ENCODE measurements at regions not wholly inside any gene's neighbourhood (a gene's known extent, or its start where the extent isn't known, plus 50 kb on each side); places are given as distances from the start of the nearest gene placed in this dataset.
"Not testable (repeated sequence)": the region's sequence is repeated elsewhere in the genome, so short reads cannot be mapped to it uniquely, and the experiment has no call there.

- DNase-seq: no peak
Measured at GRCh38 chr18:66994790-66995189, 390.9 kb upstream of the CDH19 start.

GRCh38 chr18:66993492-66993891 lies 389.6 kb upstream of the CDH19 start:
- no peak for DNase-seq

DNA sequence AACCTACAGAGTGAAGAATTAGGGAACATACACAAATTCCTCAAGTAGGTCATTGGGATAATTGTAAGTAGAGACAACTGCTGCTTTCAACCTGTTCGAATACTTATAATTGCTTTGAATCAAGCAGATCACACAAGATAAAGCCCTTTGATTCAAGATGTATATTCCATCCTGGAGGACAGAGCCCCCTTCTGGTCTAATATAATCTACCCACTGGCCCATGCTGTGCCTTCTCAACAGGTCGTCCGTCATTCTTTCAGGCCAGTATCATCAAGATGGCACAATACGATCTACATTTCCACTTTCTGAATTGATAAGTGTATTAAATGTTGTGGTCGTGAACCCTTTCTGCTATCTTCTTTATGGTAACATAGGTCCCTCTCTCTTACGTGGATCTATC lies 387.0 kb upstream of the CDH19 start:
- DNase-seq: no peak

GRCh38 chr18:66979009-66979408 lies 375.1 kb upstream of the CDH19 start:
- no peak for DNase-seq

GRCh38 chr18:66972681-66973080 lies 368.8 kb upstream of the CDH19 start:
- no peak for DNase-seq

DNA sequence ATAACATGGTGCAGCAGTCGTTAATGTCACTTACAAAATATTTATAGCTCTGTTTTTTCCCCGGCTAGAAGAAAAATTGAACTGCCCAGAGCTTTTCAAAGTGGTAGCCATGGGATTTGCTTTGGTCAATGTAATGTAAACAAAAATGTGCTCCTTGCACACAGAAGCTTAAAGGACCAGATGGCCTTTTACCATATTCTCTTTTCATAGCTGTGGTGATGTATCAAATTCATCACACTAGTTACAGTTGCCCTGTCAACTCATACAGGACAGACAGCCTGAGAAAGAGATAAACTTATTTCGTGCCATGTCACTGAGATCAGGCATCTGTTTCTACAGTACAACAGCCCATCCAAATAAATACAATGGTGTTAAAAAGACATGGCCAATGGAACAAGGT lies 368.1 kb upstream of the CDH19 start:
- no peak for DNase-seq

- DNase-seq: no peak
Measured at GRCh38 chr18:66966171-66966570, 362.3 kb upstream of the CDH19 start.

DNA sequence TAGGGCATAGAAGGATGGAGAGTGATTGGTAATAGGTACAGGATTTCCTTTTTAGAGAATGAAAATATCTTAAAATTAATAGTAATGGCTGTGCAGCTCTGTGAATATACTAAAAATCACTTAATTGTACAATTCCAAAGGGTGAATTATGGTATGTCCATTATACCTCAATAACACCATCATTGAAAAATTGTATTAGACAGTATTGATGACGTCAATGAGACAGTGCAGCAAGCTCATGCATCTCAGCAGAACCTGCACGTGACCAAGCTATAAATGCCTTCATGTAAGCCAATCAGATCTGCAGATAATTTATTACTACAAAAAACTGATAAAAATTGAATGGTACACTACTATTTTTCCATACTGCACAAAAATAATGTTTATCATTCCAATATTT lies 354.4 kb upstream of the CDH19 start:
- DNase-seq: no peak

DNA sequence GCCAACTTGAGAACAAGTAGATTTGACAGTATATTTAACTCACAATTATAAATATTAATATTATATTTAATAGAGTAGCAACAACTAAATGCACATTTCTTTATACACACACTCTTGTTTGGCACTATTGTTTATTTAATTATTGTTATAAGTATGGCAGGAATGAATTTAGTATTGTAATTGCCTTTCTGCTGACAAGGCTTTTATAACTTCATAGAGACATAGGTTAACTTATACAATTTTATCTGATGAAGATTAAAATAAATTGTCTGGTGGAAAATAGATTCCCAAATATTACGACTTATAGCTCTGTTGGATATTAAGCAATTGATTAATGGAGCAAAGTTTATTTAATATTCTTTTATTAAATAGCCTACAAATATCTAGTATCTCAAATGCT lies 347.9 kb upstream of the CDH19 start:
- DNase-seq: no peak

DNA sequence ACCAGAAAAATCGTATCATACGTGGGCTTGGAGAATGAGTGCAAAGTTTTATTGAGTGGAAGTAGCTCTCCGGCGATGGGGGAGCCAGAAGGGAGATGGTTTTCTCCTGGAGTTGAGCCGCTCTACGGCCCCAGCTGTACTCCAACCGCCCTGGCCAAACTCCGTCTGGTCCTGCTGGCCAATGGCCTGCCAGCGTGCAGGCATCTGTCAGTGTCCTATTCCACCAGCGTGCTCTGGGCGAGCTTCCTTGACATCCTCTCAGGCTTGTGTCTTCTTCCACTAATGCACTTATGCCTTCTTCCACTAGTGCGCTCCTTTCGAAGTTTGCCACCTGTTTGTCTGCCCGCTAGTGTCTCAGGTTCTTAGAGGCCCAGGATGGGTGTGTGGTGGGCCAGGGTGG lies 345.5 kb upstream of the CDH19 start:
- DNase-seq: no peak

DNA sequence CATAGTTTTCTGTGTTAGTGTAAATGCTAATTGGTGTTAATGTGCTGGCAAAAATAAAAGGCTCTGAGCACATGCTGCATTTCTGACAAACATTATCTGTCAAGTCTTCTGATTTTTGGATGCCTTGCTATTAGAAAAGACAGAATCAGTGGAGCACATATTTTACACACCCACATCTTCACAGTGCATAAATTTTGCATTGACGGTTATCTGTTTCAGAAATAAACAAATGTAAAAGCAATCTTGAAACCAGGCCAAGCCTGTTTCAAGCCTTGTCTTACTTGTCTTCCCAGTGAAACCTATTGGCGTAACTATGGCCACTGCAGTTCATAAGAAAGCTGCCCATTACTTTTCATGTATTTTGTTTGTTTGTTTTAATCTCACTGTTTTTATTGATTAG lies 333.7 kb upstream of the CDH19 start:
- no peak for DNase-seq

- DNase-seq: no peak
Measured at GRCh38 chr18:66931010-66931409, 327.1 kb upstream of the CDH19 start.

- no peak for DNase-seq
Measured at GRCh38 chr18:66916834-66917233, 312.9 kb upstream of the CDH19 start.

DNA sequence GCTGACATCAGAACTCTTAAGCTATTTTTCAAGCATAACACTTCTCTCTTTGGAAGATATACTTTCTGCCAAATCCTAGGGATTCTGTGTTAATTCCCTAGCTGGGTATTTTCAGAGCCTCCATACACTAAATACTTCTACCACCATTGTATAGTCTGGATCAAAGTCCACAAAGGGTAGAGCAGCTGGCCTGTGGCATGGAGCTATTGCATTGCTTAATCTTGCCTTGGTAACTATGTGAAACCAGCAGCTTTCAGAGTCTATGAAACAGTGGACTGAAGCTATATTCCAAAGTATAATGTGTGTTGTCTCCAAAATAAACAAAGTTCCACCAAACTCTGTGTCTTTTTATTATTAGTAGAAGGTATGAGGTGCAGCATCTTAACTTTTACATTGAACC lies 296.9 kb upstream of the CDH19 start:
- no peak for DNase-seq

- no peak for DNase-seq
Measured at GRCh38 chr18:66895631-66896030, 291.7 kb upstream of the CDH19 start.

DNA sequence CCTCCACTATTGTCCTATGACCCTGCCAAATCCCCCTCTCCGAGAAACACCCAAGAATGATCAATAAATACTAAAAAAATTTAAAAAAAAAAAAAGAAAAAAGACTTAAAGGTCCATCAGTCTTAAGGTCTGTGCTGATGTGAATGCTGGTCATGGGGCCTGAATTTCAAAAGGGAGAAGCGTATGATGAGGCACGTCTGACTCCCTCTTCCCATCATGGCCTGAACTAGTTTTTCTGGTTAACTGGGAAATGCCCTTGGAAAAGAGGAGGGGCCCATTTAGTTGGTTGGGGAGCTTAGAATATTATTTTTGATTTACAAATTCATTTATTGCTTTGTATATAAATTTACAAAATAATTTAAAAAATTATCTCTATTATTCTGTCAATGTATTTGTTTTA lies 291.0 kb upstream of the CDH19 start:
- no peak for DNase-seq

DNA sequence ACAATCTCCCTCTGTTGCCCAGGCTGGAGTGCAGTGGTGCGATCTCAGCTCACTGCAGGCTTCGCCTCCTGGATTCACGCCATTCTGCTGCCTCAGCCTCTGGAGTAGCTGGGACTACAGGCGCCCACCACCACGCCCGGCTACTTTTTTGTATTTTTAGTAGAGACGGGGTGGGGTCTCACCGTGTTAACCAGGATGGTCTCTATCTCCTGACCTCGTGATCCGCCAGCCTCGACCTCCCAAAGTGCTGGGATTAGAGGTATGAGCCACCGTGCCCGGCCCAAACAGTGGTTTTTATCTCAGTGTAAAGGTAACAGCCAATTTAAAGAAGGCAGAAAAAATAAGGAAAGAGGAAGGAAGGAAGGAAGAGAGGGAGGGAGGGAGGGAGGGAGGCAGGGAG lies 288.5 kb upstream of the CDH19 start:
- DNase-seq: not testable (repeated sequence)

GRCh38 chr18:66874812-66875474 lies 271.1 kb upstream of the CDH19 start:
- DNase-seq: no peak

- no peak for DNase-seq
Measured at GRCh38 chr18:66874375-66874774, 270.5 kb upstream of the CDH19 start.

DNA sequence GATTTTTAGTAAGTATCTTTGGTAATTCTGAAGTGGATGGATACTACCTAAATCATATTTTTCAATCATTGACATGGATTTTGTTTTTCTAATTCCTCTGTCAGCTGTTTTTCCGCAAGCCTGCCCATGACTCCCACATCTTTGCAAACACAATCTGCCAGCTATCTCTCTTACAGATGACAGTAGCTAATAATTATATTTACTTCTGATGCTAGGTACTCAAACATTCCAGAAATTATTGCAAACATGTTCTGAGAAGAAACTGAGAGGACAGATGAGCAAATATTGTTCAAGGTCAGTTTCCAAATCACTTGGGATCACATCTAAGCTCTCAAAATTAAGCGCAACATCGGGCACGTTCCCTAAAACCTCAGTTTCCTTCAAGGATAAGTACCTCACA lies 270.0 kb upstream of the CDH19 start:
- DNase-seq: no peak

DNA sequence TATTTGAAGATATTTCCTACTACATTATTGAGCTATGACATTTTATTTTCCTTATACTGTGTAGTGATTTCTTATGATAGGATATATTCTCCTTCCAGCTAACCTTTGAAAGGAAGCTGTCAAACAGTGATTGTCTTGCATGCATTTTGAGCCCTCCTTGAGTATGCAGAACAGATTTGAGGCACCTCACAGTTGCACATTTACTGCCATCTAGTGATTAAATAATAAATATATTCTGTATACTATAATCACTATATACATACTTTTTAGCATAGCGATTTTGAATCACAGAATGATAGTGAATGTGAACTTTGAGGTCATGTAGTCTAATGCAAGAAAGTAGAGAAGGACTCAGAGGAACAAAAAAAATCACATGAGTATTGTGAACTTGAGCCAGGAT lies 268.4 kb upstream of the CDH19 start:
- peak; percentile 2 for DNase-seq

DNA sequence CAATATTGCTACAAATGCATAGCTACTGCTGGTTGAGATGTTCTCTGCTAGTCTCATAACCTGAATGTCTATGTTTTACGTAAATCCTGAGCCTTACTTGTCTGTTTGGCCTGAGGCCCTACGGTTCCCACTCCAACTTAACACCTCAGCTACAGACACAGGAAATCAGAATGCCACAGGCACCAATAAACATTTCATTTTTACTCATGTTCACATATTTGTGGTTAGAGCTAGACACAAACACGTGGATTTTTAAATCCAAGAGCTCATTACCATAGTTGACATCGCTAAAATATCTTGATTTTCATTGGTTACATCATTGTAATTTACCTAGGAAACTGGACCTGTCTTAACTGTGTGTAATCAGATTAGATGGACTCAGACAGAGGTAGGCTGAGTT lies 263.8 kb upstream of the CDH19 start:
- DNase-seq: no peak

GRCh38 chr18:66866427-66866940 lies 262.6 kb upstream of the CDH19 start:
- not testable (repeated sequence) for DNase-seq

DNA sequence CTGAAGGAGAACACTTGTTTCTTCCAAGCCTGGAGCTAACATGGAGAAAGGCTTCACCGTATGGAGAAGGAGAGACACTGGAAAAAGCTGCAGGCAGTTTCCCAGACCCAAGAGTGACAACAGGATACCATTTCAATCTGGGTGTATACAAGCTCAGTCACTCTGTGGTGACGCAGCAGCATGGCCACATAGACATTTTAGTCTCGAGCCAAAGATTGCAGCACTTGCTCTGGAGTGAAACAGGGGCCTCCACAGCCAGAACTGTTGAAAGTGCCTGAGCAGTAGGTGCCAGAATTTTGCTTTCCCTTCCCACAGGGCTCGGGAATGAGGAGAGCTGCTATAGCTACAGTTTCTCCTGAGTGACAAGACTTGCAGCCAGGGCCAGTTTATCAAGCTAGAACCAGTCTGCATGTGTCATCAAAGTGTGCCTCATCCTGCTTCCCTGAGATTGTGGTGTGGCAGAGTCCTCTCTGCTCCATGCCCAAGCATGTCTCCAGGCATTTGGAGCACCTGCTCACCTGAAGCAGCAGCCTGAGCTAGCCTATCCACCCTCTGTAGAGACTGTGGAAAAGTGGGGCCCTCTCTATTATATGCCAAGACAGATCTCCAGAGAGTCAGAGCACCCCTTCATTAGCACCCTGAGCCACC lies 234.6 kb upstream of the CDH19 start:
- no peak for DNase-seq

DNA sequence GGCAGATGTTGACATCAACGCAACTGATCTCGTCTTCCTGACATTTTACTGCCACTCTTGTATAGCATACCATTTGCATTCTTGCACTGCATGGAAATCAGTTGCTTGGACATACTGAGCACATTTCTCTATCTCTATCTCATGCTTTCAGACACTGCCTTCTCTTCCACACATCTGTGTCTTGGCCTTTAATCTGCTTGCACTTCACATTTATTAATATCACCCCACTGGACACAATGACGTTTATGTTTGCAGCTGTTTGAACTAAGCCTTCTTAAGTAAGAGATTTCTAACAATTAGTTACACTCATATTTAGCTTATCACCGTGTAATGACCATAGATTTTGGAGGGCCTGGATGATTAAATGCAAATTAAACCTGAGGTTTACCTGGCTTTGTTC lies 229.8 kb upstream of the CDH19 start:
- no peak for DNase-seq
